Astrocyte (in vitro differentiated cells and primary cell): ENCODE measurements at regions not wholly inside any gene's neighbourhood (a gene's known extent, or its start where the extent isn't known, plus 50 kb on each side); places are given as distances from the start of the nearest gene placed in this dataset.

Experiments
- DNase-seq: peaks from one replicate; pipeline ENCODE4 v3.0.0-alpha.2; 2010; ENCODE audit warnings: low read depth
- FAIRE-seq: peaks from 2 replicates; lab custom pipeline; 2011; peaks lifted over from hg19 to GRCh38; lab: Jason Lieb, UNC
- H2AFZ ChIP-seq: 2 replicates; pipeline ENCODE4 v1.6.0; 2012; ENCODE audit warnings: low read depth, low read length, inconsistent platforms
- H3K27ac ChIP-seq: 2 replicates; pipeline ENCODE4 v1.5.1; 2011; ENCODE audit warnings: low read depth, low read length, inconsistent platforms
- H3K27me3 ChIP-seq: 2 replicates; pipeline ENCODE4 v1.6.0; 2011; ENCODE audit warnings: low read length, inconsistent platforms; ENCODE audit not compliant: insufficient read depth
- H3K36me3 ChIP-seq: 2 replicates; pipeline ENCODE4 v1.5.1; 2011; ENCODE audit warnings: low read length, inconsistent platforms; ENCODE audit not compliant: insufficient read depth
- H3K4me1 ChIP-seq: 2 replicates; pipeline ENCODE4 v1.5.1; 2011; ENCODE audit warnings: low read length, inconsistent platforms; ENCODE audit not compliant: insufficient read depth
- H3K4me2 ChIP-seq: 2 replicates; pipeline ENCODE4 v1.6.0; 2012; ENCODE audit warnings: low read length, inconsistent platforms
- H3K4me3 ChIP-seq: 2 replicates; pipeline ENCODE4 v1.5.1; 2011; ENCODE audit warnings: low read depth, mild to moderate bottlenecking, low read length, inconsistent platforms; ENCODE audit not compliant: insufficient read depth
- H3K79me2 ChIP-seq: 2 replicates; pipeline ENCODE4 v1.6.0; 2012; ENCODE audit warnings: mild to moderate bottlenecking, low read length, inconsistent platforms; ENCODE audit not compliant: insufficient read depth
- H3K9ac ChIP-seq: 2 replicates; pipeline ENCODE4 v1.6.0; 2012; ENCODE audit warnings: mild to moderate bottlenecking, low read length, inconsistent platforms
- H3K9me3 ChIP-seq: 2 replicates; pipeline ENCODE4 v1.5.1; 2012; ENCODE audit warnings: low read depth, mild to moderate bottlenecking, low read length, inconsistent platforms; ENCODE audit not compliant: insufficient read depth
- H4K20me1 ChIP-seq: 2 replicates; pipeline ENCODE4 v1.6.0; 2012; ENCODE audit warnings: low read length, inconsistent platforms; ENCODE audit not compliant: insufficient read depth
- H3K27ac Mint-ChIP-seq: one replicate; pipeline ENCODE4 v1.8.0; 2021; ENCODE audit warnings: mild to moderate bottlenecking, mixed read lengths; ENCODE audit not compliant: unreplicated experiment
- H3K27me3 Mint-ChIP-seq: one replicate; pipeline ENCODE4 v1.8.0; 2021; ENCODE audit warnings: low read depth, mixed read lengths; ENCODE audit not compliant: unreplicated experiment
- H3K36me3 Mint-ChIP-seq: one replicate; pipeline ENCODE4 v1.8.0; 2021; ENCODE audit warnings: low read depth, mixed read lengths; ENCODE audit not compliant: unreplicated experiment
- H3K4me1 Mint-ChIP-seq: one replicate; pipeline ENCODE4 v1.8.0; 2021; ENCODE audit warnings: low read depth, mixed read lengths; ENCODE audit not compliant: unreplicated experiment
- H3K4me3 Mint-ChIP-seq: one replicate; pipeline ENCODE4 v1.8.0; 2021; ENCODE audit warnings: mild to moderate bottlenecking, moderate library complexity, mixed read lengths; ENCODE audit not compliant: unreplicated experiment
- H3K9me3 Mint-ChIP-seq: one replicate; pipeline ENCODE4 v1.8.0; 2021; ENCODE audit warnings: mild to moderate bottlenecking, mixed read lengths; ENCODE audit not compliant: unreplicated experiment
- EZH2 ChIP-seq: IDR thresholded peaks from 2 replicates; pipeline ENCODE4 v1.6.1; 2012; ENCODE audit warnings: mild to moderate bottlenecking, low read length, inconsistent platforms; ENCODE audit not compliant: insufficient read depth
- TF ChIP-seq, protein P1 (sequence below): IDR thresholded peaks from 2 replicates; pipeline ENCODE4 v1.5.1; 2011; ENCODE audit warnings: low read depth, mild to moderate bottlenecking, inconsistent platforms, low read length, moderate library complexity; ENCODE audit not compliant: insufficient read depth

DNA sequence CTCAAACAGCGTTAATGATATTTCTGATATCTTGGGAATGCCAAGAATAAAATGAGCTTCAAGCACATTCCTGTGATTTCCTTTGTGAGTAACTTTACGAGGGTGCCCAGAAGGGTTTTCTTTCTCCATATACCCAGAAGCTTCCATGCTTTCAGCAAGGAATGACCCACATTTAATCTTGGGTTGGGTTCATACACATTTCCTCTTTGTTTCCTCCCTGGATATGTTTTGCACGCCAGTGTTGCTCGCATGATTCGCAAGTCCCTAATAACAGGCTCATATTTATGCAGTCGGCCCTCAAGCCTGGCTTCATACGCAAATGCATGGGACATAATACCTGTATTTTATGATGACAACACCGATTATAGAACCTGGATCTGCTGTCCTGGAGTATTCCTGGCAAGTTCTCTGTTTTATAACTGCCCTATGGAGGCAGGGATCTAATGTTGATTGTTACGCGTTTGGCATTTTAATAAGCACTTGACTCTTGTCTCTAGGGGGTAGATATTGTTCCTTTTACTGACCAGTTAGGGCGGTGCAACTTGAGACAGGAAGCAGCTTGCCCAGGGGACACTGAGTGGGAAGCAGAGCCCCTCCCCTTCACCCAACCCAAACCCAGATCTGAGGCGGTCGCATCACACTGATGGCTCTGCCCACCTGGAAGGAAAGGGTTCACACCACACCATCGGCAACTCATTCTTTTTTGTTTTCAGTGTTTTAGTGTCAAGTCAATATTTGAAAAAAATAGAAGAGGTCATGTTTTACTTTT is 220.4 kb upstream of the SOX1 start:
- TF ChIP-seq, protein P1, sequence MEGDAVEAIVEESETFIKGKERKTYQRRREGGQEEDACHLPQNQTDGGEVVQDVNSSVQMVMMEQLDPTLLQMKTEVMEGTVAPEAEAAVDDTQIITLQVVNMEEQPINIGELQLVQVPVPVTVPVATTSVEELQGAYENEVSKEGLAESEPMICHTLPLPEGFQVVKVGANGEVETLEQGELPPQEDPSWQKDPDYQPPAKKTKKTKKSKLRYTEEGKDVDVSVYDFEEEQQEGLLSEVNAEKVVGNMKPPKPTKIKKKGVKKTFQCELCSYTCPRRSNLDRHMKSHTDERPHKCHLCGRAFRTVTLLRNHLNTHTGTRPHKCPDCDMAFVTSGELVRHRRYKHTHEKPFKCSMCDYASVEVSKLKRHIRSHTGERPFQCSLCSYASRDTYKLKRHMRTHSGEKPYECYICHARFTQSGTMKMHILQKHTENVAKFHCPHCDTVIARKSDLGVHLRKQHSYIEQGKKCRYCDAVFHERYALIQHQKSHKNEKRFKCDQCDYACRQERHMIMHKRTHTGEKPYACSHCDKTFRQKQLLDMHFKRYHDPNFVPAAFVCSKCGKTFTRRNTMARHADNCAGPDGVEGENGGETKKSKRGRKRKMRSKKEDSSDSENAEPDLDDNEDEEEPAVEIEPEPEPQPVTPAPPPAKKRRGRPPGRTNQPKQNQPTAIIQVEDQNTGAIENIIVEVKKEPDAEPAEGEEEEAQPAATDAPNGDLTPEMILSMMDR = no peak
- no peak for TF ChIP-seq EZH2
- FAIRE-seq = no peak
- no peak overlapping the region for H3K27ac ChIP-seq

GRCh38 chr13:111847964-111848363 is 219.0 kb upstream of the SOX1 start:
- Histone ChIP-seq H3K27ac (no peak overlapping the region), H3K9ac (no peak overlapping the region), H2AFZ (no peak overlapping the region), H3K4me3 (no peak overlapping the region), H3K9me3 (no peaks in the 10 kb centered on the region), H3K4me2 (no peak overlapping the region), H3K79me2 (no peaks in the 10 kb centered on the region), H4K20me1 (no peaks in the 10 kb centered on the region), H3K4me1 (no peaks in the 10 kb centered on the region), H3K27me3 (no peaks in the 10 kb centered on the region), H3K36me3 (no peaks in the 10 kb centered on the region)
- FAIRE-seq = no peak
- Mint-ChIP-seq H3K4me1 (no peaks in the 10 kb centered on the region), H3K9me3 (no peaks in the 10 kb centered on the region), H3K36me3 (no peaks in the 10 kb centered on the region), H3K27ac (no peak overlapping the region), H3K4me3 (no peak overlapping the region), H3K27me3 (peaks cover 25% of the 10 kb centered on the region)
- DNase-seq = no peak
- no peak for TF ChIP-seq EZH2

More for the DNA sequence above, 220.4 kb upstream of the SOX1 start:
- no peaks in the 10 kb centered on the region for H3K36me3 ChIP-seq
- H3K9ac ChIP-seq = no peak overlapping the region
- no peaks in the 10 kb centered on the region for H3K27me3 ChIP-seq
- no peaks in the 10 kb centered on the region for H3K9me3 ChIP-seq
- H4K20me1 ChIP-seq = no peaks in the 10 kb centered on the region
- Mint-ChIP-seq H3K4me1 (no peaks in the 10 kb centered on the region), H3K4me3 (no peak overlapping the region), H3K9me3 (no peaks in the 10 kb centered on the region), H3K27ac (no peak overlapping the region), H3K27me3 (peaks cover 25% of the 10 kb centered on the region), H3K36me3 (no peaks in the 10 kb centered on the region)
- H3K79me2 ChIP-seq = no peaks in the 10 kb centered on the region
- no peak overlapping the region for H2AFZ ChIP-seq
- H3K4me2 ChIP-seq = no peak overlapping the region
- H3K4me3 ChIP-seq = no peak overlapping the region
- no peaks in the 10 kb centered on the region for H3K4me1 ChIP-seq
- no peak for DNase-seq

- Histone ChIP-seq H3K36me3 (no peaks in the 10 kb centered on the region), H4K20me1 (no peaks in the 10 kb centered on the region), H3K27me3 (no peaks in the 10 kb centered on the region), H3K79me2 (no peaks in the 10 kb centered on the region), H3K9me3 (peaks cover 3% of the 10 kb centered on the region), H3K27ac (no peak overlapping the region), H3K4me2 (no peak overlapping the region), H3K9ac (no peak overlapping the region), H3K4me3 (no peak overlapping the region), H2AFZ (no peak overlapping the region), H3K4me1 (no peaks in the 10 kb centered on the region)
- FAIRE-seq (no peak), DNase-seq (no peak)
- Mint-ChIP-seq H3K4me3 (no peak overlapping the region), H3K27ac (no peak overlapping the region), H3K4me1 (no peaks in the 10 kb centered on the region), H3K36me3 (no peaks in the 10 kb centered on the region), H3K9me3 (no peaks in the 10 kb centered on the region), H3K27me3 (peaks cover 34% of the 10 kb centered on the region)
- TF ChIP-seq, protein P1 = no peak
- no peak for TF ChIP-seq EZH2
Observed at GRCh38 chr13:111850458-111850857, 216.5 kb upstream of the SOX1 start.
